ENCODE measurements at regions not wholly inside any gene's neighbourhood (a gene's known extent, or its start where the extent isn't known, plus 50 kb on each side); places are given as distances from the start of the nearest gene placed in this dataset.

- TF ChIP-seq MAX (IDR thresholded peaks at IDR 0.05) (no peak), HDAC2 (IDR thresholded peaks at IDR 0.05; ENCODE audit: borderline replicate concordance in 1 of 2, low read depth in 2 of 2, low read length in 2 of 2) (no peak), YY1 (IDR thresholded peaks at IDR 0.05; ENCODE audit: low read depth, low read length) (no peak)
These were observed 163.2 kb upstream of the SPANXC start (continued) for GRCh38 chrX:141405486-141405852.

Measured in H1 (cell line).